HepG2 (cell line): ENCODE measurements at regions not wholly inside any gene's neighbourhood (a gene's known extent, or its start where the extent isn't known, plus 50 kb on each side); places are given as distances from the start of the nearest gene placed in this dataset.

Source experiments
- ATAC-seq: fragments of 200-7000 bp; cut with Tn5 transposase; 3 replicates; pipeline ENCODE4 v1.9.1; 2020; ENCODE audit warnings: mild to moderate bottlenecking, moderate library complexity
- BruUV-seq: library from RNA; stranded (reverse); fragments of 400-500 nt; replicated peaks from 2 replicates; lab custom pipeline; 2021; lab: Mats Ljungman, UMichigan
- CTCF ChIA-PET: fragments of 300-600 bp; formaldehyde crosslinking; extraction: SDS; loops from one replicate; lab custom pipeline; 2021; ENCODE audit warnings: low total read pairs, inconsistent platforms, low intra/inter-chr PET ratio; lab: Yijun Ruan, JAX
- POLR2A ChIA-PET: fragments of 350-600 bp; sonication (Branson Sonifier 250); formaldehyde crosslinking; loops from one replicate; lab custom pipeline; 2020; ENCODE audit warnings: antibody characterized with exemption, inconsistent platforms; lab: Yijun Ruan, JAX
- DNase-seq: peaks from one replicate; pipeline ENCODE4 v3.0.0-alpha.2; 2015; ENCODE audit warnings: low spot score
- FAIRE-seq: peaks from 3 replicates; lab custom pipeline; 2011; peaks lifted over from hg19 to GRCh38; lab: Jason Lieb, UNC
- H2AFZ ChIP-seq: one replicate; pipeline ENCODE4 v1.6.1; 2011; ENCODE audit warnings: low read length, inconsistent platforms
- H3K27ac ChIP-seq: fragments of 300-600 bp; 3 replicates; pipeline ENCODE4 v1.8.0; 2011; ENCODE audit warnings: mixed run types, mild to moderate bottlenecking, mixed read lengths, low read length, inconsistent platforms; ENCODE audit not compliant: insufficient read depth; ENCODE audit errors: extremely low read length
- H3K27me3 ChIP-seq, 2 experiments: fragments of 200-600 bp in 1 of 2; 2 replicates in 1 of 2; 3 replicates in 1 of 2; pipeline versions ENCODE4 v1.6.0 to v1.8.0; 2011; ENCODE audit warnings: low read length in 2 of 2, mild to moderate bottlenecking in 2 of 2, moderate library complexity in 2 of 2, inconsistent platforms in 1 of 2; ENCODE audit not compliant: insufficient read depth in 2 of 2, control insufficient read depth in 1 of 2
- H3K36me3 ChIP-seq, 2 experiments: fragments of 200-600 bp in 1 of 2; replicated peaks in 1 of 2; 2 replicates in 1 of 2; 3 replicates in 1 of 2; pipeline versions ENCODE4 v1.5.1 to v1.8.0; 2011; ENCODE audit warnings: low read length in 2 of 2, inconsistent platforms in 1 of 2; ENCODE audit not compliant: insufficient read depth in 2 of 2, control insufficient read depth in 1 of 2
- H3K4me1 ChIP-seq: 2 replicates; pipeline ENCODE4 v1.5.1; 2012; ENCODE audit warnings: low read length, inconsistent platforms; ENCODE audit not compliant: insufficient read depth
- H3K4me2 ChIP-seq: 2 replicates; pipeline ENCODE4 v1.6.0; 2011; ENCODE audit warnings: low read depth, low read length, inconsistent platforms
- H3K4me3 ChIP-seq, 3 experiments: fragments of 200-600 bp in 1 of 3; sonication (generic), shearing (Covaris generic) in 1 of 3; replicated peaks in 1 of 3; 2 replicates each; pipeline ENCODE4 v1.5.1; 2011 to 2016; ENCODE audit warnings: low read length in 3 of 3, inconsistent platforms in 2 of 3, low read depth in 2 of 3, mild to moderate bottlenecking in 2 of 3, control low read depth in 1 of 3, mixed read lengths in 1 of 3; ENCODE audit not compliant: insufficient read depth in 1 of 3
- H3K79me2 ChIP-seq: one replicate; pipeline ENCODE4 v1.6.1; 2011; ENCODE audit warnings: low read length, inconsistent platforms; ENCODE audit not compliant: insufficient read depth
- H3K9ac ChIP-seq: 2 replicates; pipeline ENCODE4 v1.6.0; 2011; ENCODE audit warnings: mild to moderate bottlenecking, low read depth, low read length, inconsistent platforms; ENCODE audit not compliant: insufficient read depth
- H3K9me3 ChIP-seq: 2 replicates; pipeline ENCODE4 v1.5.1; 2012; ENCODE audit warnings: mild to moderate bottlenecking, low read length
- H4K20me1 ChIP-seq: 2 replicates; pipeline ENCODE4 v1.6.0; 2011; ENCODE audit warnings: inconsistent platforms, mild to moderate bottlenecking, low read length, moderate library complexity; ENCODE audit not compliant: insufficient read depth
- ARNT ChIP-seq: fragments of 450-650 bp; IDR thresholded peaks from 2 replicates; pipeline ENCODE4 v1.6.1; 2017
- FOXK1 ChIP-seq: sonication (generic); formaldehyde crosslinking; IDR thresholded peaks from 2 replicates; pipeline ENCODE4 v1.4.0; 2020; ENCODE audit warnings: low read depth, missing genetic modification reagents, borderline replicate concordance
- FOXP1 ChIP-seq, 2 experiments: fragments of 450-650 bp in 1 of 2; IDR thresholded peaks; 2 replicates each; pipeline ENCODE4 v1.6.1; 2017 to 2018; ENCODE audit warnings: antibody characterized with exemption in 1 of 2
- HOXA9 ChIP-seq: sonication (generic); formaldehyde crosslinking; IDR thresholded peaks from 2 replicates; pipeline ENCODE4 v1.8.1; 2022; ENCODE audit warnings: missing genetic modification reagents, mild to moderate bottlenecking, moderate library complexity, borderline replicate concordance
- RFX1 ChIP-seq: fragments of 450-650 bp; IDR thresholded peaks from 2 replicates; pipeline ENCODE4 v1.6.1; 2017
- SRSF4 ChIP-seq: fragments of 200-400 bp; formaldehyde crosslinking; IDR thresholded peaks from one replicate; pipeline ENCODE4 v1.6.1; 2018; ENCODE audit warnings: mild to moderate bottlenecking, low read depth, low read length, moderate library complexity; ENCODE audit not compliant: poor library complexity, severe bottlenecking
- ZNF75D ChIP-seq: sonication (generic); formaldehyde crosslinking; IDR thresholded peaks from 2 replicates; pipeline ENCODE4 v1.8.1; 2023; ENCODE audit warnings: missing genetic modification reagents, mild to moderate bottlenecking, borderline replicate concordance
- WGBS: methylation state at CpG from one replicate; pipeline ENCODE4 v1.1.6; 2017; ENCODE audit warnings: low lambda C conversion rate; 5-methylcytosine and 5-hydroxymethylcytosine counted together
- in situ Hi-C: cut with HindIII; loops from 2 replicates; pipeline ENCODE4 v1.10.0; 2017; ENCODE audit warnings: low pct_unique_long_range_greater_than_20kb; ENCODE audit not compliant: extremely low pct_ligation_motif_present
- intact Hi-C: fragments of 100-400 bp; cut with micrococcal nuclease; formaldehyde crosslinking; loops from one replicate; pipeline ENCODE4 v1.10.0; 2022; ENCODE audit not compliant: unreplicated experiment
- TF ChIP-seq, protein P1 (sequence below): sonication (generic); formaldehyde crosslinking; IDR thresholded peaks from 2 replicates; pipeline ENCODE4 v1.4.0; 2020; ENCODE audit warnings: missing genetic modification reagents
- TF ChIP-seq, protein P2 (sequence below): sonication (generic); formaldehyde crosslinking; conservative IDR thresholded peaks from 2 replicates; pipeline ENCODE4 v1.4.0; 2020; ENCODE audit warnings: missing genetic modification reagents

GRCh38 chr21:28253338-28253737 is 739.3 kb downstream of the LTN1 start:
- no peaks in the 10 kb centered on the region for H4K20me1 ChIP-seq
- ChIA-PET POLR2A (no interaction called here), CTCF (no interaction called here)
- no peak overlapping the region for H3K4me3 ChIP-seq
- H3K4me1 ChIP-seq: peaks cover 32% of the 10 kb centered on the region
- no peak overlapping the region for H2AFZ ChIP-seq
- intact Hi-C loops: no loop called here
- H3K27me3 ChIP-seq: no peaks in the 10 kb centered on the region
- no TSS peak for BruUV-seq
- H3K79me2 ChIP-seq: no peaks in the 10 kb centered on the region
- no peak overlapping the region for H3K27ac ChIP-seq
- in situ Hi-C loops: no loop called here
- peaks cover 57% of the 10 kb centered on the region for H3K9me3 ChIP-seq
- TF ChIP-seq, protein P1, sequence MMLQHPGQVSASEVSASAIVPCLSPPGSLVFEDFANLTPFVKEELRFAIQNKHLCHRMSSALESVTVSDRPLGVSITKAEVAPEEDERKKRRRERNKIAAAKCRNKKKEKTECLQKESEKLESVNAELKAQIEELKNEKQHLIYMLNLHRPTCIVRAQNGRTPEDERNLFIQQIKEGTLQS (CRISPR knock-in tag): no peak
- TF ChIP-seq ARNT (no peak), FOXK1 (CRISPR knock-in tag) (no peak), RFX1 (no peak), SRSF4 (no peak), ZNF75D (no peak), FOXP1 (IDR thresholded peaks at IDR 0.05) (no peak), FOXP1 (CRISPR knock-in tag; IDR thresholded peaks at IDR 0.05) (no peak), HOXA9 (CRISPR knock-in tag) (no peak)
- TF ChIP-seq, protein P2, sequence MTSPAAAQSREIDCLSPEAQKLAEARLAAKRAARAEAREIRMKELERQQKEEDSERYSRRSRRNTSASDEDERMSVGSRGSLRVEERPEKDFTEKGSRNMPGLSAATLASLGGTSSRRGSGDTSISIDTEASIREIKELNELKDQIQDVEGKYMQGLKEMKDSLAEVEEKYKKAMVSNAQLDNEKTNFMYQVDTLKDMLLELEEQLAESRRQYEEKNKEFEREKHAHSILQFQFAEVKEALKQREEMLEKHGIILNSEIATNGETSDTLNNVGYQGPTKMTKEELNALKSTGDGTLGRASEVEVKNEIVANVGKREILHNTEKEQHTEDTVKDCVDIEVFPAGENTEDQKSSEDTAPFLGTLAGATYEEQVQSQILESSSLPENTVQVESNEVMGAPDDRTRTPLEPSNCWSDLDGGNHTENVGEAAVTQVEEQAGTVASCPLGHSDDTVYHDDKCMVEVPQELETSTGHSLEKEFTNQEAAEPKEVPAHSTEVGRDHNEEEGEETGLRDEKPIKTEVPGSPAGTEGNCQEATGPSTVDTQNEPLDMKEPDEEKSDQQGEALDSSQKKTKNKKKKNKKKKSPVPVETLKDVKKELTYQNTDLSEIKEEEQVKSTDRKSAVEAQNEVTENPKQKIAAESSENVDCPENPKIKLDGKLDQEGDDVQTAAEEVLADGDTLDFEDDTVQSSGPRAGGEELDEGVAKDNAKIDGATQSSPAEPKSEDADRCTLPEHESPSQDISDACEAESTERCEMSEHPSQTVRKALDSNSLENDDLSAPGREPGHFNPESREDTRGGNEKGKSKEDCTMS (CRISPR knock-in tag): no peak
- TF ChIP-seq, all 625 proteins: peak for 0
- DNase-seq (no peak), FAIRE-seq (no peak), ATAC-seq (no peak)
- no peak overlapping the region for H3K4me2 ChIP-seq
- H3K9ac ChIP-seq: no peak overlapping the region
- H3K36me3 ChIP-seq: no peaks in the 10 kb centered on the region
- 63% methylated on average over 3 of the region's 3 CpGs for WGBS
